Fibroblast of pulmonary artery (primary cell): ENCODE measurements at regions not wholly inside any gene's neighbourhood (a gene's known extent, or its start where the extent isn't known, plus 50 kb on each side); places are given as distances from the start of the nearest gene placed in this dataset.

Source experiments
- DNase-seq: peaks from one replicate; pipeline ENCODE4 v3.0.0-alpha.2; 2010; ENCODE audit warnings: low read depth
- H3K4me3 ChIP-seq: replicated peaks from 2 replicates; pipeline ENCODE4 v1.5.1; 2011; ENCODE audit warnings: low read depth, mild to moderate bottlenecking, control low read depth, low read length, moderate library complexity
- TF ChIP-seq, protein P1 (sequence below): IDR thresholded peaks from 2 replicates; pipeline ENCODE4 v1.5.1; 2011; ENCODE audit warnings: mild to moderate bottlenecking, control low read depth, low read length, inconsistent platforms; ENCODE audit errors: missing control alignments

GRCh38 chr13:48857576-48857975, 118.1 kb upstream of the FNDC3A start:
- TF ChIP-seq, protein P1, sequence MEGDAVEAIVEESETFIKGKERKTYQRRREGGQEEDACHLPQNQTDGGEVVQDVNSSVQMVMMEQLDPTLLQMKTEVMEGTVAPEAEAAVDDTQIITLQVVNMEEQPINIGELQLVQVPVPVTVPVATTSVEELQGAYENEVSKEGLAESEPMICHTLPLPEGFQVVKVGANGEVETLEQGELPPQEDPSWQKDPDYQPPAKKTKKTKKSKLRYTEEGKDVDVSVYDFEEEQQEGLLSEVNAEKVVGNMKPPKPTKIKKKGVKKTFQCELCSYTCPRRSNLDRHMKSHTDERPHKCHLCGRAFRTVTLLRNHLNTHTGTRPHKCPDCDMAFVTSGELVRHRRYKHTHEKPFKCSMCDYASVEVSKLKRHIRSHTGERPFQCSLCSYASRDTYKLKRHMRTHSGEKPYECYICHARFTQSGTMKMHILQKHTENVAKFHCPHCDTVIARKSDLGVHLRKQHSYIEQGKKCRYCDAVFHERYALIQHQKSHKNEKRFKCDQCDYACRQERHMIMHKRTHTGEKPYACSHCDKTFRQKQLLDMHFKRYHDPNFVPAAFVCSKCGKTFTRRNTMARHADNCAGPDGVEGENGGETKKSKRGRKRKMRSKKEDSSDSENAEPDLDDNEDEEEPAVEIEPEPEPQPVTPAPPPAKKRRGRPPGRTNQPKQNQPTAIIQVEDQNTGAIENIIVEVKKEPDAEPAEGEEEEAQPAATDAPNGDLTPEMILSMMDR, result no peak
- DNase-seq, result no peak
- no peak overlapping the region for H3K4me3 ChIP-seq

DNA sequence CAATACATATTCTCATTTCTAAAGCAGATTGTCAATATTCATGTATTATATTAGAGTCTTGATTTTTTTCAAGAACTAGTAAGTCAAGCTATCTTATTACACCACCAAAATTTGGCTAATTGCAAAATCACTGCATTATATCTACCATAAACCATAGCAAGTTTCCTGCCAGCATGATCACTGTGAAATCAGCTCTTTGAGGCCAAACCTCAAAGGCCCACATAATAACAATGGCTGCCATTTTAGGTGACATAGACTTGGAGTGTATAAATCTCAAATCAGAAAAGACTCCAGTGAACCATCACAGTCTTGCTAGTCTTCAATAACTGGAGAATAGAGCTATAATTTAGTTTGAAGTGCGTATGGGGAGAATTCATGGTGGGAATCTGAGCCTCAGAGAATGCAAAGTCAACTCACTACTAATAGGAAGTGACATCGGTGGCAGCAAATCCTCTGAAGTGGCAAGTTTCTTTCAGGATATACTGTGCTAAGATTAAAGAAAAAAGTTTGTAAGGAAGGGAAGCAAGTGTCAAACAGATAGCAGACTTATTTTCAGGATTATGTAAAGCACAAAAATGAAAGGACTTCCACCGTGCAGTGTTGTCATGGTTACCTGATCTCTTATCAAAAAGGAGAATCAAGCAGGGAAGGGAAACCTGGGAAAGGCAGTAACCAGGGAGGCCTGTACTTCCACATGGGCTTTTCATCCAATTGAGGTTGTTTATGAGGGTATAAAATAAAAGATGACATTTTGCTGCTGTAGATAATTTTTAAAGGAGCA, 117.4 kb upstream of the FNDC3A start:
- DNase-seq, result no peak
- TF ChIP-seq, protein P1, result no peak
- H3K4me3 ChIP-seq, result no peak overlapping the region

DNA sequence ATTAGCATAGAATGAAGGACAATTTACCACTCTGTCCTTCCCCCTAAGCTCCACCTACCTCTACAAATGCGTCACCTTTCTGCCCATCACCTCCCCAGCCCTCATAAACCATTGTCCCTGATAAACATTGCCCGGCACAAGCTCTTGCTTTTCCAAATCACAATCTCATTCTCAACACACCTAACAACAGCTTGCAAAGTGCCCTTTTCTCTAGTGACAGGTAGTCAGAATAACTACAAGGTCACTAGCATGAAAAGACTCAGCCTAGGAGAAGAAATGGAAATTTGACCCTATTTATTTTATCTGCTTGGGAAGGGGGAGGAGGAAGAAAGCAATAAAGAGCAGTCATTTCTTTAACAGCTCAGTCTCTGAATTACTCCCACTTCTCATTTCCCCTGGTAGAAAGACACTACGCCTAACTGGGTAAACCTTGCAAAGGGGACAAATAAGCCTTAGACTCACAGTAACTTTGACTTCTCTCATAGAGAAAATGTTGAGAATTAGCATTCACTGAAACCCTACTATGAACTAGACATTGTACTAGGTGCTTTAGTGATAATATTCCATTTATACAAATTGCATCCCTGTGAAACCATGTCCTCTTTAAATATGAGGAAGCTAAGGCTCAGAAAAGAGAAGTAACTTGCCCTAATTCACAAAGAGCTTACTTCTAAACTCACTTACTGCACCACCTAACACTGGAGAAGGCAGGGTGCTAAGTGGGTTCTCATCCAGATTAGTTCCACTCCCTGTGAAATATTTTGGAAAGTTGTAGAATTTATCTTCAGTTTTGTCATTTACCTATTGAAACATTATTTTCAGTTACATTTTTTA, 116.2 kb upstream of the FNDC3A start:
- TF ChIP-seq, protein P1, result no peak
- DNase-seq, result no peak
- H3K4me3 ChIP-seq, result no peak overlapping the region

GRCh38 chr13:48860364-48860763, 115.3 kb upstream of the FNDC3A start:
- TF ChIP-seq, protein P1, result no peak
- H3K4me3 ChIP-seq, result no peak overlapping the region
- DNase-seq, result no peak

DNA sequence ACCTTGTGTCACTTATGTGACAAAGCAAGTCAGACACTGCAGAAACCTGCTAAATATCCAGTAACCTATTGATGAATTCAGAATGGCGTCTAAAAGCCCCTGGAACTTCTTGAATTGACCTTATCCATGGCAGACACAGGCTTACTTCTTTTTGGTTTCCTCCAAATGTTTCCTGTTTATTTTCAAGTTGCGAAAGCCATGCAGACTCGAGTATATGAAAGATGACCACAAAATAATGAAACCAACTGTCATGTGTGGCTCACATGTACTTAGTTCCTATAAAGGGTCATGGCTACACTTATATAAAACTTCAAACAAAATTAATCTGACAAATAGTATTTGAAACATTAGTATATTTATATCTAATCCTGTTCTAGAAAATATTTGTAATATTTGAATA, 113.1 kb upstream of the FNDC3A start:
- TF ChIP-seq, protein P1, result no peak
- DNase-seq, result peak; percentile 15
- no peak overlapping the region for H3K4me3 ChIP-seq

DNA sequence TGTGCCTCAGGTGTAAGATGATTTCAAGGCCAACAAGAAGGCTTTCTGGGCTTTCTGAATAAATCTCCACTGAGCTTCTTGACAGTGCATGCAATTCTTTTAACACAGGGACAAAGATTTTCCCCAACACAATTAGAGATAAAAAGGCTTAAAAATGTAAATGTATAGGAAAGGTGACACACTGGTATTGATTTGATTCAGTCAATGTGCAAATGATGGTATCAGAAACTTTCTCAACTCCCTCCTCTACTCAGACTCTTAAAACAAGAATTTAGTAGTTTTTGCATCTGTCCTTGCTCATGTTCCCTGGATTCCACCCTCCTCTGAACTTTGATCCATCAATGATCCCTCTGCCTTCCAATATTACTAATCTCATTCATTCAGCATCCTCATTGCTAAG, 111.6 kb upstream of the FNDC3A start:
- TF ChIP-seq, protein P1, result no peak
- no peak for DNase-seq
- H3K4me3 ChIP-seq, result no peak overlapping the region

- no peak for DNase-seq
- TF ChIP-seq, protein P1, result no peak
- H3K4me3 ChIP-seq, result no peak overlapping the region
These were observed 109.5 kb upstream of the FNDC3A start for GRCh38 chr13:48866249-48866648.
